ENCODE measurements at regions not wholly inside any gene's neighbourhood (a gene's known extent, or its start where the extent isn't known, plus 50 kb on each side); places are given as distances from the start of the nearest gene placed in this dataset.

DNA sequence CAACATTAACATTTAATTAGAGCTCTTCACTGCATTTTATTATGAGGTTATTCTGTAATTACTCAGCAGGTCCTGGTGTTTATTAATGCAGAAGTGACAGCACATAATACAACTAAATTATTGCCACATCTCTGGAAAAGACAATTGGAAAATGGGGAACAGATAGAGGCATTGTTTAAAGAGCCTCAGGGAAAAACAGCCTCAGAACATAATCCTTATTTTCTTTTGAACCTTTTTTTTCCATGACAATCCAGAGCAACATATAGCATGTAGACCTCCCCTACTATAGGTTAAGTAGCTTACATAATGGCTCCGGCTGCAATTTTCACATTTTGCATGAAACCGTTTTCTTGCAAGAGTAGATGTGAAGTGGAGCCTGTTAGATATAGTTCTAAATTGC, 87.2 kb downstream of the RMI1 start:
- TF ChIP-seq, protein P1, sequence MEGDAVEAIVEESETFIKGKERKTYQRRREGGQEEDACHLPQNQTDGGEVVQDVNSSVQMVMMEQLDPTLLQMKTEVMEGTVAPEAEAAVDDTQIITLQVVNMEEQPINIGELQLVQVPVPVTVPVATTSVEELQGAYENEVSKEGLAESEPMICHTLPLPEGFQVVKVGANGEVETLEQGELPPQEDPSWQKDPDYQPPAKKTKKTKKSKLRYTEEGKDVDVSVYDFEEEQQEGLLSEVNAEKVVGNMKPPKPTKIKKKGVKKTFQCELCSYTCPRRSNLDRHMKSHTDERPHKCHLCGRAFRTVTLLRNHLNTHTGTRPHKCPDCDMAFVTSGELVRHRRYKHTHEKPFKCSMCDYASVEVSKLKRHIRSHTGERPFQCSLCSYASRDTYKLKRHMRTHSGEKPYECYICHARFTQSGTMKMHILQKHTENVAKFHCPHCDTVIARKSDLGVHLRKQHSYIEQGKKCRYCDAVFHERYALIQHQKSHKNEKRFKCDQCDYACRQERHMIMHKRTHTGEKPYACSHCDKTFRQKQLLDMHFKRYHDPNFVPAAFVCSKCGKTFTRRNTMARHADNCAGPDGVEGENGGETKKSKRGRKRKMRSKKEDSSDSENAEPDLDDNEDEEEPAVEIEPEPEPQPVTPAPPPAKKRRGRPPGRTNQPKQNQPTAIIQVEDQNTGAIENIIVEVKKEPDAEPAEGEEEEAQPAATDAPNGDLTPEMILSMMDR (conservative IDR thresholded peaks at IDR 0.05; ENCODE audit: low read depth, low read length): no peak
- no peak for TF ChIP-seq EZH2 (IDR thresholded peaks at IDR 0.05; ENCODE audit: borderline replicate concordance, low read depth, low read length, poor library complexity, severe bottlenecking)
